D341Med (cell line): ENCODE measurements at regions not wholly inside any gene's neighbourhood (a gene's known extent, or its start where the extent isn't known, plus 50 kb on each side); places are given as distances from the start of the nearest gene placed in this dataset.
"Not testable (repeated sequence)": the region's sequence is repeated elsewhere in the genome, so short reads cannot be mapped to it uniquely, and the experiment has no call there.

ENCODE experiments used
- DNase-seq: peaks from one replicate; pipeline ENCODE4 v3.0.0; 2012; ENCODE audit warnings: low spot score

GRCh38 chr2:66632882-66633281 is 198.0 kb downstream of the MEIS1 start:
- DNase-seq = not testable (repeated sequence)

GRCh38 chr2:66633631-66634030 is 198.7 kb downstream of the MEIS1 start:
- no peak for DNase-seq

DNA sequence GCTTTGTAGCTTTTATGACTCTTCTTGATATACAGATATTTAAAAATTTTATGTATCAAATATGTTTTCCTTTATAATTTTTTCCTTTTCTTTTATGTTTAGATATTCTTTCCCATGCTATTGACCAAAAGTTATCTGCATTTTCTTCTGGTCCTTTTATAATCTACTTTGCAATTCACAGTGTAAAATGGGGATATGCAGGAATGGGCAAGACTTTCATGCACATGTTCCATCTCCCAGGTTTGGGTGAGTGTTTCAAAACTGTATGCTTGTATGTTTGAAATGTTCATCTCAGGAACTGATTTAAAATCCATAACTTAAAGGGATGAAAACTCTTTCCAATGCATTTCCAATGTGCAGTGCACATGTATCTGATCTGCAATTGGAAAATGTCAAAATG is 199.9 kb downstream of the MEIS1 start:
- DNase-seq = no peak

DNA sequence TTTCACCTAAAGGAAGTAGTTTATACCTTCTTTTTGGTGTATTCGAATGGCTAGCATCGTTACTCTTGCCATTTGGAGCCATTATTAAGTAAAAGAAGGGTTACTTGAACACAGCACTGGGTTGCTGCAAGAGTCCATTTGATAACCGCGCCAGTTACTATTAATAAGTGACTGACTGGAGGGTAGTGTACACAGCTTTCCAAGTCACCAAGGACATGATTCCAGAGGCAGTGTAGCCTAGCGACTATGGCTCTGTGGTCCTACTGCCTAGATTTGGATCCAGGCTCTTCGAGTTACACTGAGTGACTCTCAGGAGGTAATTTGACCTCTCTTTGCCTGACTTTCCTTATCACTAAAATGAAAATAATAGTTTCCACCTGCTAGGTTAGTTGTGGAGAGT is 206.8 kb downstream of the MEIS1 start:
- no peak for DNase-seq

- not testable (repeated sequence) for DNase-seq
Observed at GRCh38 chr2:66648081-66648480, 213.2 kb downstream of the MEIS1 start.

DNA sequence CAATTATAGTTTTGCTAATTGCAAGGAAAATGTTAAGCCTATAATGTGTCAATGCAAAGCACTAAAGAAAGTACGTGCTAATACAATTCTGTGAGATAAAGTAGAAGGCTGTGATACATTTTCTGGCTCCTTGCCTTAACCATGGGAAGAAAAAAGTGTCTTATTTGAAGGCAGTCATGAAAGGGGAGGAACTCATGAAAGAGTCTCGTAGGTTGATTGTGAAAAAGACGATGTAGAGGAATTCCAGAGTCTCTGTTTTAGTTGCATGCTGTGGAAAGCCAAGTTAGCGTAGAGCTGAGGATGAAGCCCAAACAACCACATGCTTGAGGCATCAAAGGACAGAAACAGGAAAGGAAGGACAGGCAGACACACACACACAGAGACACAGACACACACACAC is 214.1 kb downstream of the MEIS1 start:
- DNase-seq = no peak

- no peak for DNase-seq
Observed at GRCh38 chr2:66651295-66651694, 216.4 kb downstream of the MEIS1 start.

DNA sequence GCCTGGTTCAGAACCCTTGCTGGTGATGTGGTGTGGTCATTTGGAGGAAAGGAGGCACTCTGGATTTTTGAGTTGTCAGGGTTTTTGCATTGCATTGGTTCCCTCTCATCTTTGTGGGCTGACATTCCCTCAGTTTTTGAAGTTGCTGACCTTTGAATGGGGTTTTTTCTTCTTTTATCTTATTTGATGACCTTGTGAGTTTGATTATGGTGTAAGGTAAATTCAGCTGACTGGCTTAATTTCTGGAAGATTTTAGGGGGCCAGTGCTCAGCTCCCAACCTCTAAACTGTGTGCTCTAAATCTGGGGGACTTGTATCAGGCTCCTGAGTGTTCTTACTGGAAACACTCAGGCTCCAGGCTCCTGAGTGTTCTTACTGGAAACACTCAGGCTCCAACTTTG is 225.9 kb downstream of the MEIS1 start:
- no peak for DNase-seq

- DNase-seq = no peak
Observed at GRCh38 chr2:66661253-66662173, 226.6 kb downstream of the MEIS1 start.

GRCh38 chr2:66665124-66665984 is 230.4 kb downstream of the MEIS1 start:
- no peak for DNase-seq

DNA sequence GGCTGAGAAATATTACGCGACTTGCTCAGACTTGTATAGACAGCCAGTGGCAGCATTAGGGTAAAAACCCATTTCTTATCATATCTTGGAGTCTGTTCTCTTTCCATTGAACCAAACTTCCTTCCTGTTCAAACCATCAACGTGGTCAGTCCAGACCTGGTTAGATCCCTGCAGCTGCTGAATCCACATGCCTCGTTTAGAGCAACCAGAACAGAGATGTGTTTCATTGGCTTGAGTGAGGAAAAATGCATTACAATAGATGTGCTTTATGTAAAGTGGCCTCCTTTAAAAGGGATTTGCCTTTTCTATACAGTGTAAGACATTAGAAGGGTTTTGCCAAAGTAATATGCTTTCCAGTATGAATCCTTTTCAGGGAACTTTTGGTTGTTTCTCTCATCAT is 232.4 kb downstream of the MEIS1 start:
- no peak for DNase-seq

GRCh38 chr2:66673286-66673685 is 238.4 kb downstream of the MEIS1 start:
- no peak for DNase-seq

DNA sequence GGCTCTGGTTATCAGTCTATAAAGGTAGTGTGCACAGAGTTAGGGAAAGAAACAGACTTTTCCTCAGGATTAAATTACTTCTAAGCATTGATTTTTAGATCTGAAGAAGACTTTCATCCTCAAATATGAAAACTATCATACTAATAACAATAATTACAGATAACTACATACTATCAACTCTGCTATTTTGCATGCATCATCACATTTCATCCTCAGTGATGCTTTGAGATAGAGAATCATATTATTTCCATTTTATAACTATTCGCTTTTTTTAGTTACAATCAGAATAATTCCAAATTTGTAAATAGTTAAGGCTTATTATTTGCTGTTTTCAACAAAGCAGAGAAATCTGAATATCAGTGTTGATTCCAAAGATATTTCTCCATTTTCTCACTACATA is 239.2 kb downstream of the MEIS1 start:
- no peak for DNase-seq

- DNase-seq = no peak
Observed at GRCh38 chr2:66675591-66675990, 240.7 kb downstream of the MEIS1 start.

- DNase-seq = peak; percentile 33
Observed at GRCh38 chr2:66679442-66679841, 244.5 kb downstream of the MEIS1 start.

DNA sequence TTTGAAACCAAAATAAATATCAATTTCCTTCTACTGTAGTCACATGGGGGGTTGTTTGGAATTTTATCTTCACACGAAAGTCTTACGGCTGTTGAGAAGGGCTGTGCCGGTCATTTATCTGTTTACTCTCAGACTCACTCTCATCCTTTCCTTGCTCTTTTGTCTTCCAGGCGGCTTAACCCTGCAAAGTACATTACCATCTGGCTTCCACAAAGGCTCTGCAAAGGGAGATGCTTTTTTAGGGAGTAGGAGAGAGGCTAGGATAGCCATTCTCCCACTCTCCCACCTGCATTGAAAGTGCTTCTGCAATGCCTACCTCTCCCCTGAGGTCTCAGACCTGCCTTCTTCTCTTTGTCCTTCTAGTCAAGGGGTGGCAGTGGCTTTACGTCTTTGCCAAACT is 247.6 kb downstream of the MEIS1 start:
- DNase-seq = no peak

DNA sequence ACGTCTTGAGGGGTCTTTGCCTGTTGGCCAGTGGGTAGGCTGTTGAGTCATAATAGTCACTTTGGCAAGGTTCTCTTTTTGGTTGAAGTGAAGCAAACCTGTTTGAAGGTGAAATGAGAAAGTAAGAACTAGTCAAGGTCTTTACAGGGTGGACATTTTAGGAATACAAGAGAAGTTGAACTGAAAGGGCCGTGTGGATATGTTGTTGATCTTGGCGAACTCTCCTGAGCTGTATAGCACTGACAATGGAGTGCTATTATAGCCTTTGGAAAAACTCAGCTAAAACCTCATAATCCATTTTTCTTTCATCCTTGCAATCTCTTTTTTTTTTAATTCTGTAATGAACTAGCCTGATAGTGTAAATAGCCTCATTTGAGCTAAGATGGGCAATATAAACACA is 248.1 kb downstream of the MEIS1 start:
- DNase-seq = no peak

DNA sequence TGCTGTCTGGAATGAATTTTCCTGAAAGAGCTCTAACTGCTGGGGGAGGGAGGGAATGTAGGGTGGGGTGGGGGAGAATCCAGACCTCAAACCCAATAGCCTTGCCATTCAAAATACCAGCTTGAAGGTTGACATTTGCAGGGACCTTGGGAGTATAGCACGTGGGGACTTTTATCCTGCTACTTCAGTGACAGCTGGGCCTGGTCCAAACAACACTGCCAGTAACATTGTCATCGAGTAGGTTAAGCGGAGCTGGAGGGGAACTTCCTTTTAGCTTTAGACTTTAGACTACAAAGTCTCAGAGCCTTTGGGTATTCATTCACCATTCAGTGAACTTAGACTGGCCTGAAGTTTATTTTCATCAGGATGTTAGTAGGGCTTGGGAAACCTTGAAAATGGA is 248.7 kb downstream of the MEIS1 start:
- DNase-seq = no peak

DNA sequence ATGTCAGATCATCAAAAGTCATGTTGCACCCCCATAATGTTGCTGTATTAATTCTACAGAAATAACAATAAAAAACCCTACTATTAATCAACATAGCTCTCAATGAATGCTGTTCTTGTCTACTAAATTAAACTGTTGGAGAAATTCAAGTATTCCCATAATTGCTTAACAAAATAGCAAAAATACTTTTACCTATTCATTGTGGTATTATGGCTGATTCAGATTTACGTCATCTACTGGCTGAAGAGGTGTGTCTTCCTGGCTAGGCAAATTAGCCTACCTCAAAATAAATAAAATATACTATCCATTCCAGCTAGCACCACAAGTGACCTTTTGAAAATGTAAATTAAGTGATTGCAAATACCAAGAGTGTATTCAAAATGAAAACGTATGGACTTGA is 249.4 kb downstream of the MEIS1 start:
- no peak for DNase-seq

DNA sequence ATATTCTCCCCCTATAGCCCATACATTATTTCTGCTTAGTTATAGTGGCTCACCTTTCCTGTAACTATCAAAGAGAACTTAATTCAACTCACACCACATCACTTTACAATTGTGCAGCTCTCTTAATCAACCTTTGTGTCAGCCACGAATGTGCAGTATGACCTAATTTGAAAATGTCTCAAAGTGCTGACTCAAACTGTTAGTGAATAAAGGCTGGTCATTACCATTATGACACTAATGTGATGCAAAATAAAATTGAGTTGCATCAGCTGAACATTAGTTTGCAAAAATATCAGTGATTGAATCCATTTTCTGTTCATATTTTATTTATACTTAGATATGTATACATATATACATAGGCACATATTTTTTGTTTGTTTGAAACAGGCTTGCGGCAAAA is 251.8 kb downstream of the MEIS1 start:
- no peak for DNase-seq

- no peak for DNase-seq
Observed at GRCh38 chr2:66688951-66689350, 254.0 kb downstream of the MEIS1 start.

DNA sequence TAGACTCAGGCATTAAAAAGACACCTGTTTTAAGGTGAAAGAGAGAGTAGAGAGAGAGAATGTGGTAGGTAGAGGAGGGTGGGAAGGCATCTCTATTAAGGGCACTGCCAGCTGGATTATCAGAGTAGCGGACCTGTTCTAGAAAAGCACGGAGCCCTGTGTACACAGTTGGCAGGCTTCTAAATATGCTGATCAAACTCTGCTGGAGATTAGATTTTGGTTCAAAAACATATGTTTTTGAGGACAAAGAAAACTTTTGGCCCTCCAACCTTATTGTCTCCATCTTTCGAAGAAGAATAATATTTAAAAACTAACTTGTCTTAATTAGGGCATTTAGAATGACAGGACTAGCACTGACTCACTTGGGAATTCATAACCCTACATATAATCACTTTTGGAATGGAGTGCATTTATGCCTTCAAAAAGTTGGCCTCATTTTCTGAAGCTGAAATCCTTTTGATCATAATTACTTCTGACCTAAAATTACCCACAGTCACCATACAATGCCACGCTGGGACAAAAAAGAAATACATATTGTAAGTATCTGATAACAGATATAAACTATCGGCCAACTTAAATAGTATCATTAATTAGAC is 254.6 kb downstream of the MEIS1 start:
- DNase-seq = no peak
